Retinal pigment epithelial cell (primary cell): ENCODE measurements at regions not wholly inside any gene's neighbourhood (a gene's known extent, or its start where the extent isn't known, plus 50 kb on each side); places are given as distances from the start of the nearest gene placed in this dataset.

ENCODE experiments used
- DNase-seq: peaks from one replicate; pipeline ENCODE4 v3.0.0-alpha.2; 2010; ENCODE audit warnings: low read depth
- H3K4me3 ChIP-seq: 2 replicates; pipeline ENCODE4 v1.5.1; 2011; ENCODE audit warnings: mild to moderate bottlenecking, low read length, control low read depth, moderate library complexity
- CTCF ChIP-seq: conservative IDR thresholded peaks from 2 replicates; pipeline ENCODE4 v1.5.1; 2011; ENCODE audit warnings: low read depth, low read length, control low read depth, inconsistent platforms

GRCh38 chr13:34409496-34410182, 532.4 kb upstream of the NBEA start:
- TF ChIP-seq CTCF = no peak
- peak; percentile 55 for DNase-seq
- no peak overlapping the region for H3K4me3 ChIP-seq

- no peak for TF ChIP-seq CTCF
- no peak for DNase-seq
- no peak overlapping the region for H3K4me3 ChIP-seq
Observed at GRCh38 chr13:34410678-34411077, 531.4 kb upstream of the NBEA start.

- TF ChIP-seq CTCF = no peak
- DNase-seq = no peak
- no peak overlapping the region for H3K4me3 ChIP-seq
Observed at GRCh38 chr13:34411177-34411576, 530.9 kb upstream of the NBEA start.

GRCh38 chr13:34411894-34412293, 530.2 kb upstream of the NBEA start:
- TF ChIP-seq CTCF = no peak
- DNase-seq = no peak
- no peak overlapping the region for H3K4me3 ChIP-seq

GRCh38 chr13:34412295-34412694, 529.8 kb upstream of the NBEA start:
- H3K4me3 ChIP-seq = no peak overlapping the region
- DNase-seq = no peak
- no peak for TF ChIP-seq CTCF

- no peak for DNase-seq
- H3K4me3 ChIP-seq = no peak overlapping the region
- TF ChIP-seq CTCF = no peak
Observed at GRCh38 chr13:34412817-34413375, 529.2 kb upstream of the NBEA start.

GRCh38 chr13:34413538-34414210, 528.4 kb upstream of the NBEA start:
- TF ChIP-seq CTCF = no peak

More at GRCh38 chr13:34413538-34414210, 528.4 kb upstream of the NBEA start:
- no peak for DNase-seq
- H3K4me3 ChIP-seq = no peak overlapping the region
